Right lobe of liver (tissue), 6 donors: ENCODE measurements at regions not wholly inside any gene's neighbourhood (a gene's known extent, or its start where the extent isn't known, plus 50 kb on each side); places are given as distances from the start of the nearest gene placed in this dataset.

Experiments
- ATAC-seq, 4 donors: fragments of 200-7000 bp; cut with Tn5 transposase; one replicate each; pipeline ENCODE4 v1.9.1; 2020; ENCODE audit warnings: mild to moderate bottlenecking in 4 of 4, moderate library complexity in 4 of 4
- DNase-seq, 3 donors: peaks; one replicate each; pipeline ENCODE4 v3.0.0-alpha.2; 2020
- H3K27ac ChIP-seq, 3 donors: fragments of 200-600 bp; one replicate each; pipeline ENCODE4 v1.8.0; 2022
- H3K27me3 ChIP-seq, 2 donors: fragments of 200-600 bp; one replicate each; pipeline ENCODE4 v1.8.0; 2022
- H3K36me3 ChIP-seq, 4 donors: fragments of 200-600 bp; sonication (generic) in 1 of 4; one replicate each; pipeline versions ENCODE4 v1.5.1 to v1.8.0; 2017 to 2022; ENCODE audit warnings: control low read depth in 1 of 4
- H3K4me1 ChIP-seq, 4 donors: fragments of 200-600 bp; sonication (generic) in 1 of 4; one replicate each; pipeline versions ENCODE4 v1.5.1 to v1.8.0; 2017 to 2022; ENCODE audit warnings: control low read depth in 1 of 4
- H3K4me3 ChIP-seq, 3 donors: fragments of 200-600 bp; one replicate each; pipeline ENCODE4 v1.8.0; 2022
- H3K9me3 ChIP-seq, 4 donors: fragments of 200-600 bp; sonication (generic) in 1 of 4; one replicate each; pipeline versions ENCODE4 v1.5.1 to v1.8.0; 2017 to 2022; ENCODE audit warnings: control low read depth in 1 of 4
- CTCF ChIP-seq, 4 donors: fragments of 200-600 bp in 3 of 4; fragments of 450-650 bp in 1 of 4; IDR thresholded peaks; one replicate each; pipeline versions ENCODE4 v1.5.1 to v1.8.0; 2016 to 2022; ENCODE audit warnings: antibody characterized with exemption in 4 of 4, mild to moderate bottlenecking in 2 of 4
- POLR2A ChIP-seq: fragments of 450-650 bp; IDR thresholded peaks from one replicate; pipeline ENCODE4 v1.6.1; 2017; ENCODE audit warnings: antibody characterized with exemption, mild to moderate bottlenecking
- WGBS: methylation state at CpG from one replicate; pipeline ENCODE4 v1.1.6; 2018; ENCODE audit warnings: low coverage, low lambda C conversion rate; ENCODE audit not compliant: insufficient coverage; ENCODE audit errors: missing lambda C conversion rate; 5-methylcytosine and 5-hydroxymethylcytosine counted together
- intact Hi-C, 2 donors: fragments of 100-400 bp; cut with DNase I; formaldehyde crosslinking; loops; one replicate each; pipeline versions ENCODE4 v1.11.2 to v1.14.1; 2022
- donor health status: DM: no; HTN: yes; CAD: no.
- donor health status: DM: no; HTN: no; CAD: no.
- donor health status: DM: no; HTN: no; CAD: no.
- donor health status: DM: no; HTN: yes; CAD: no.
- donor health status: DM: no; HTN: yes; CAD: no.

GRCh38 chr3:31469385-31469784 lies 63.3 kb upstream of the STT3B start:
- no peaks in the 10 kb centered on the region for H3K27me3 ChIP-seq
- no peak overlapping the region for H3K4me3 ChIP-seq
- H3K36me3 ChIP-seq, result no peaks in the 10 kb centered on the region
- intact Hi-C loops, result no loop called here
- WGBS, result 72% methylated on average over 3 of the region's 3 CpGs
- no peaks in the 10 kb centered on the region for H3K9me3 ChIP-seq
- no peak overlapping the region for H3K27ac ChIP-seq
- no peaks in the 10 kb centered on the region for H3K4me1 ChIP-seq
- TF ChIP-seq CTCF (IDR thresholded peaks at IDR 0.05) (no peak), POLR2A (no peak)
- DNase-seq (no peak), ATAC-seq (peak in 1 of 4 donors; percentile 33)

DNA sequence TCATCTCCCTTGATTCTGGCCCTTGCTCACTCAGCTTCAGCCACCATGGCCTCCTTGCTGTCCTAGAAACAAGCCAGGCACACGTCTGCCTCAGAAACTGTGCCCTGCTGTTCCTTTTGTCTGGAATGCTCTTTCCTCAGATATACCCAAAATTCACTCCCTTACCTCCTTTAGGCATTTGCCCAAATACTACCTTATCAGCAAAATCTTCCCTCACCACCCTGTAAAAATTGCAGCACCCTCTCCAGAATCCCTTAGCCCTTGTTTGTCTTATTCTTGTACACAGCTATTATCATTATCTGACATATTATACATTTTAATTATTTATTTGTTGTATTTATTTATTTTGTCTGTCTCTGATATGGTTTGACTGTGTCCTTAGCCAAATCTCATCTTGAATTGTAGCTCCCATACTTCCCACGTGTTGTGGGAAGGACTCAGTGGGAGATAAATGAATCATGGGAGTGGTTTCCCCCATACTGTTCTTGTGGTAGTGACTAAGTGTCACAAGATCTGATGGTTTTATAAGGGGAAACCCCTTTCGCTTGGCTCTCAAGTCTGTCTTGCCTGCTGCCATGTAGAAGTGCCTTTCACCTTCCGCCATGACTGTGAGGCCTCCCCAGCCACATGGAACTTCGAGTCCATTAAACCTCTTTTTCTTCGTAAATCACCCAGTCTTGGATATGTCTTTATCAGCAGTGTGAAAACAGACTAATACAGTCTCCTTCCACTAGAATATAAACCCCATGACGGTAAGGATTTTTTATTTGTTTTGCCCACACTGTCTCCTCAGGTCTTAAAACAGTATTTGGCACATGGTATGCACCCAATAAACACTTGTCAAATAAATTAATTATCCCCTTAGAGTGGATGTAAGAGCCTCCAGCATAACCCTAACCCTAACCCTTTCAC lies 60.0 kb upstream of the STT3B start:
- Histone ChIP-seq H3K4me3 (no peak overlapping the region), H3K4me1 (no peaks in the 10 kb centered on the region), H3K27ac (no peak overlapping the region), H3K36me3 (no peaks in the 10 kb centered on the region), H3K27me3 (no peaks in the 10 kb centered on the region), H3K9me3 (no peaks in the 10 kb centered on the region)
- ATAC-seq (no peak), DNase-seq (no peak)
- intact Hi-C loops, result no loop called here
- TF ChIP-seq CTCF (IDR thresholded peaks at IDR 0.05) (no peak), POLR2A (no peak)
- WGBS, result 64% methylated on average over 5 of the region's 7 CpGs

GRCh38 chr3:31476209-31476608 lies 56.5 kb upstream of the STT3B start:
- Histone ChIP-seq H3K4me3 (no peak overlapping the region), H3K27me3 (no peaks in the 10 kb centered on the region), H3K36me3 (no peaks in the 10 kb centered on the region), H3K4me1 (no peaks in the 10 kb centered on the region), H3K9me3 (no peaks in the 10 kb centered on the region), H3K27ac (no peak overlapping the region)
- WGBS, result 95% methylated on average over 3 of the region's 4 CpGs
- intact Hi-C loops, result no loop called here
- ATAC-seq (no peak), DNase-seq (no peak)
- TF ChIP-seq POLR2A (no peak), CTCF (IDR thresholded peaks at IDR 0.05) (no peak)

DNA sequence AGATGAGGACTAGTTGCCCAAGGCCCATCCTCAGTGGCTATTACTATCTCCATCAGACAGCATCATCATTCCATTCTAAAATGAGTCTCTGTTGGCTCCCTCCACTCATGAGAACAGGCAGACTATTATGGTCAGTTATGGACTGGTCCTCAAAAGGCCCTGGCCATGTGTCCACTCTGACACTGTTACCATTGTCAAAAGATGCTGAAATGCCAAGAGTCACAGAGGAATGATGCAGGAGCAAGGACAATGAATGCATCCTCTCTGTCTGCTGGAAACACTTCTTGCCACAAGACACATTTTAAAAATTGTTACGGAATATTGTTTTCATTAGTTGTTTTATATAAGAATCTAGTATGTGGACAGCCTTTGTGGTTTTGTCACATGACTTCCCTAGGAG lies 53.3 kb upstream of the STT3B start:
- DNase-seq (no peak), ATAC-seq (no peak)
- TF ChIP-seq POLR2A (no peak), CTCF (IDR thresholded peaks at IDR 0.05) (no peak)
- Histone ChIP-seq H3K27ac (no peak overlapping the region), H3K9me3 (no peaks in the 10 kb centered on the region), H3K4me1 (no peaks in the 10 kb centered on the region), H3K27me3 (no peaks in the 10 kb centered on the region), H3K36me3 (no peaks in the 10 kb centered on the region), H3K4me3 (no peak overlapping the region)
- 64% methylated on average over 1 of the region's 1 CpG for WGBS
- intact Hi-C loops, result no loop called here
